ENCODE measurements at regions not wholly inside any gene's neighbourhood (a gene's known extent, or its start where the extent isn't known, plus 50 kb on each side); places are given as distances from the start of the nearest gene placed in this dataset.
"Not testable (repeated sequence)": the region's sequence is repeated elsewhere in the genome, so short reads cannot be mapped to it uniquely, and the experiment has no call there.

- ChIA-PET POLR2A (no interaction called here), CTCF (no interaction called here)
- TF ChIP-seq CTCF (IDR thresholded peaks at IDR 0.05; ENCODE audit: insufficient read depth, low read length, missing control alignments) = no peak
- DNase-seq (ENCODE audit: low read depth, low spot score) = no peak
- no peak overlapping the region for H3K4me3 ChIP-seq (ENCODE audit: low read depth, low read length)
Measured at GRCh38 chrX:20693078-20693477, 426.4 kb upstream of the RPS6KA3 start.

DNA sequence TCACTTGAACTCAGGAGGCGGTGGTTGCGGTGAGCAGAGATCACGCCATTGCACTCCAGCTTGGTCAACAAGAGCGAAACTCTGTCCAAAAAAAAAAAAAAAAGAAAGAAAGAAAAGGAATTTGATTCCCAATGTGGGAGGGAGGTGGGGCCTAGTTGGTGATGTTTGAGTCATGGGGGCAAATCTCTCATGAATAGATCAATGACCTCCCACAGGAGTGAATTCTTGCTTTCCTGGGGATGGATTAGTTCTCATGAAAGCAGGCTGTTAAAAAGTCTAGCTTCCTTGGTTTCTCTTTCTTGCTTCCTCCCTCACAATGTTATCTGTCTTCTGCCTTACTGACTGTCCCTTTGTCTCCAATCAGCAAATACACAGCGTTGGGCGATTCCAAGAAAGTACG lies 419.5 kb upstream of the RPS6KA3 start:
- ChIA-PET CTCF (no interaction called here), POLR2A (no interaction called here)
- H3K4me3 ChIP-seq (ENCODE audit: low read depth, low read length) = no peak overlapping the region
- no peak for DNase-seq (ENCODE audit: low read depth, low spot score)
- no peak for TF ChIP-seq CTCF (IDR thresholded peaks at IDR 0.05; ENCODE audit: insufficient read depth, low read length, missing control alignments)

GRCh38 chrX:20685652-20686051 lies 418.9 kb upstream of the RPS6KA3 start:
- CTCF ChIA-PET = no interaction called here
- H3K4me3 ChIP-seq (ENCODE audit: low read depth, low read length) = no peak overlapping the region
- TF ChIP-seq CTCF (IDR thresholded peaks at IDR 0.05; ENCODE audit: insufficient read depth, low read length, missing control alignments) = no peak
- DNase-seq (ENCODE audit: low read depth, low spot score) = no peak
- POLR2A ChIA-PET = no interaction called here

DNA sequence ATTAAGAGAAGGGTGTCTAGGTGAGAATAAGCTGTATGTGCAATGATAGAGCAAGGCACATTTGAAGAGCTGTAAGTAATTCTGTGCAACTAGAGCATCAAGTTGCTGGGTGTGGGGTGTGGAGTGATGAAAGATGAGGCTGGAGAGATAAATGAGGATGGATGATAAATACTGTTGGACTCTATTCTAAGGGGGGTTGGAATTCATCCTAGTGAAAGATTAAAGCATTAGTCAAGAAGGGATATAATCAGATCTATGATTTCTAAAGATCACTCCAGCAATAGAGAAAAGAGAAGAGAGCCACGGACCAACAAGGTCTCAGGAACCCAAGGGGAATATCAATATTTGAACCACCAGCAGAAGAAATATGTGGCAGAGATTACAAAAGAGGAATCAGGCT lies 415.0 kb upstream of the RPS6KA3 start:
- ChIA-PET CTCF (no interaction called here), POLR2A (no interaction called here)
- no peak for DNase-seq (ENCODE audit: low read depth, low spot score)
- H3K4me3 ChIP-seq (ENCODE audit: low read depth, low read length) = no peak overlapping the region
- TF ChIP-seq CTCF (IDR thresholded peaks at IDR 0.05; ENCODE audit: insufficient read depth, low read length, missing control alignments) = no peak

DNA sequence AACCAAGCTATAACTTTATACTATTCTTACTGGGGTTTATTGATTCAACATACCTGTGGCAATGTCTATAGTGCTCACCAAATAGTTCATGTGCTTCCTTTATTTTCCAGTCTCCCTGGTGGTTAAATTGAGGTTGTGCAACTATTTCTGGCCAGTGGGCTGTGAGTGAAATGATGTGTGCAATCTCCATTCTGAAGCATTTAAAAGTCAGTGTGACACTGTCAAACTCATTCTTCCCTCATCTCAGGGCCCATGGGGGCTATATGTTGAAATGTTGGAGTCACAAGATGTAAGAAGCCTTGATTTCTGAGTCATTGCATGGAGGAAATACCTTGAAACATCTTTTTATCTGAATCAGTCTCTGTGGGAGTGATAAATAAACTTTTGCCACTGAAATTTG lies 414.3 kb upstream of the RPS6KA3 start:
- ChIA-PET CTCF (no interaction called here), POLR2A (no interaction called here)
- H3K4me3 ChIP-seq (ENCODE audit: low read depth, low read length) = no peak overlapping the region
- no peak for DNase-seq (ENCODE audit: low read depth, low spot score)
- no peak for TF ChIP-seq CTCF (IDR thresholded peaks at IDR 0.05; ENCODE audit: insufficient read depth, low read length, missing control alignments)

GRCh38 chrX:20672476-20672875 lies 405.8 kb upstream of the RPS6KA3 start:
- no peak for DNase-seq (ENCODE audit: low read depth, low spot score)
- CTCF ChIA-PET = no interaction called here

DNA sequence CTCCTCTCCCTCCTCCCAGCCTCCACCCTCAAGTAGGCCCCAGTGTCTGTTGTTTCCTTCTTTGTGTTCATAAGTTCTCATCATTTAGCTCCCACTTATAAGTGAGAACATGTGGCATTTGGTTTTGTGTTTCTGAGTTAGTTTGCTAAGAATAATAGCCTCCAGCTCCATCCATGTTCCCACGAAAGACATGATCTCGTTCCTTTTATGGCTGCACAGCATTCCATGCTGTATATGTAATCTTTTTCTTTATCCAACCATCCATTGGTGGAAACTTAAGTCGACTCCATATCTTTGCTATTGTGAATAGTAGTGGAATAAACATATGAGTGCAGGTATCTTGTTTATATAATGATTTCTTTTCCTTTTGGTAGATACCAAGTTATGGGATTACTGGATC lies 405.0 kb upstream of the RPS6KA3 start:
- CTCF ChIA-PET; H3K4me3 ChIP-seq (ENCODE audit: low read depth, low read length); DNase-seq (ENCODE audit: low read depth, low spot score); POLR2A ChIA-PET: not testable (repeated sequence)

More at GRCh38 chrX:20672476-20672875, 405.8 kb upstream of the RPS6KA3 start:
- TF ChIP-seq CTCF (IDR thresholded peaks at IDR 0.05; ENCODE audit: insufficient read depth, low read length, missing control alignments) = no peak
- H3K4me3 ChIP-seq (ENCODE audit: low read depth, low read length) = no peak overlapping the region
- POLR2A ChIA-PET = no interaction called here
